NCI-H1436 (cell line): ENCODE measurements at regions not wholly inside any gene's neighbourhood (a gene's known extent, or its start where the extent isn't known, plus 50 kb on each side); places are given as distances from the start of the nearest gene placed in this dataset.

Source experiments
- DNase-seq: peaks from one replicate; lab custom pipeline; 2025; lab: John Stamatoyannopoulos, UW

GRCh38 chr5:117504305-117504704 lies 929.7 kb upstream of the SEMA6A start:
- DNase-seq: no peak

- no peak for DNase-seq
These were observed 923.0 kb upstream of the SEMA6A start for GRCh38 chr5:117497601-117498000.

DNA sequence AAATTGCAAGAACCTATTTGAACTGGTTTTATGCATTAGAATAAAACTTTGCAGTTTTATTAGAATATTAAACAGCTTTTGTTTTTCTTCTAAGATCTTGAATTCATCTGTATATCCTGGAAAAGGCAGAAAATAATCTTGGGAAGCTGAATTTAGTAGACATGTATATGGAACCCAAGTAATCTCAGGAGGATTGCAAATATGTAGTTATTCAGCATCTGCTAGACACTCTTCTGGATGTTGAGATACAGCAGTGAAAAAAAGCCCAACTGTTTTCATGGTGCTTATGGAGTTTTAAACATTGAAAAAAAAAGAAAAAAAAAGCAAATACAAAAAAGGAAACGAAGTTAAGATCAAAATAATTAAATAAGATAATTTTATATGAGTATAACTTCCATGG lies 922.2 kb upstream of the SEMA6A start:
- no peak for DNase-seq

DNA sequence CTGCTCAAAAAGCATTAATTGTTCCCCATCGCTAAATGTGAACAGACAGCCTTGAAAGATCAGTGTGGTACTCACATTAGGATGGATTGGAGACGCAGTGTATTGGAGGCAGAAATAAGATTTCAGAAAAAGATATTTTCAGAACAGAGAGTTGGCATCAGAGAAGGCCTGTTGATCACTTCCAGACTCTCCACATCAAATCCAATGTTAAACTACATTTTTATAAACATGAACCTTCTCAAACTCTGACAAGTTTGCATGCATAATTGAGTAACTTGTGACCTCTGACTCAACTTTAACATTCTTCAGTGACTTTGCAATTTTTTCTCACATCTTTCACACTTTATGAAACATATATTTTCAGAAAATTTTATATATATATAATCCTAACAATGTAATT lies 919.6 kb upstream of the SEMA6A start:
- DNase-seq: no peak

DNA sequence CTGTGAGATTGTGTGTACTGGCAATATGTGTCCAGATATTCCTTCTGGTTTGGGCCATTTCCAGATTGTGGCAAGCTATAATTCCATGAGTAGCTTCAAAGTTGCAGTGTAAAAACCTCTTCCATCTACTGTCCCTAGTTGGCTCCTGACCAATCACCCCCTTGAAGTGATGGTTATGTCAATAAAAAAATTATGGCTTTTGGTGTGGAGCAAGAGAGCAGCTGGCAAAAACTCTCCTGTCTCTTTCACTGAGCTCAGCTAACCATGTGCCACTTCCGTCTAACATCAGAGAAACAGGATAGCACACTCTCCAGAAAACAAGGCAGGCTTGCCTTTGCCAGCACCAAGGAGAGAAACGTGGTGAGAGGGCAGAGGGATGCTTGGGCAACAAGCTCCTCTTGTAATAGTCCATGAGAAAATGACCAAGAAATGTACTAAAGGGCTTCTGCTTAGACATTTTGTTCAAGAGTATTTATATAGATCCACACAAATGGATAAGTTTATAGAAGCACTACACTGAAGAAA lies 914.4 kb upstream of the SEMA6A start:
- no peak for DNase-seq

DNA sequence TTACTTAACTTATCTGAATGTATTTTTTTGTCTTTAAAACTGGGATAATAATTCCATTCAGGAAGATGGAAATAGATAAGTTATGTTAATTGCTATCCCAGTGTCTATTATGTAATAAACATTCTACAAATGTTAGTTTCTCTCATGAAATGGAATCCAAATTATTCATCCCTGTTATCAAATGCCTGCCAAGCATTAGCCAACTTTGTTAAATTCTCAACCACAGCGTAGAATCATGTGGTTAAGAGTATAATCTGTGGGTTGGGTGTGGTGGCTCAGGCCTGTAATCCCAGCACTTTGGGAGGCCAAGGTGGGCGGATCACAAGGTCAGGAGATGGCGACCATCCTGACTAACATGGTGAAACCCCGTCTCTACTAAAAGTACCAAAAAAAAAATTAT lies 912.9 kb upstream of the SEMA6A start:
- DNase-seq: no peak

DNA sequence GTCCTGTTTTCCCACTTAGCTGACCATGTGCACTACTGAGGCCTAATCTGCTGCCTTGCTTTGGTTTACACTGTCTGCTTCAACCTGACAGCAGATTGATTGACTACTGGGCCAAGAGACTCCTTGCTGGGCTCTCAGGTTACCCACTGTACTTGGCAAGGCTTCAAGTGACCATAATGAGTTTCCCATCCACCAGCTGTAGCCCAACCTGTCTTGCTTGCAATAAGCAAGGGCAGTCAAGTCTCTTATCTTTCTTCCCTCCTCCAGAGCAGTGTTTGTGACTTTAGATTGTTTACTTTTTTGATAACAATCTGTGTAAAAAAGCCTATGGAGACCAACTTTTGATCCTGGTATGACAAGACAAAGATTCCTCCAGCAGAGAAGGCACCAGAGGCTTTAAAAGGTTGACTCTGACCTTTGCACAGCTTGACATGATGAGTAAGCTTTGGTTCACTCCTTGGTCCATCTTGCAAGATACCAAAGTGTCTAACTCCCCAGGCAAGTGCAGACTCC lies 912.3 kb upstream of the SEMA6A start:
- no peak for DNase-seq

DNA sequence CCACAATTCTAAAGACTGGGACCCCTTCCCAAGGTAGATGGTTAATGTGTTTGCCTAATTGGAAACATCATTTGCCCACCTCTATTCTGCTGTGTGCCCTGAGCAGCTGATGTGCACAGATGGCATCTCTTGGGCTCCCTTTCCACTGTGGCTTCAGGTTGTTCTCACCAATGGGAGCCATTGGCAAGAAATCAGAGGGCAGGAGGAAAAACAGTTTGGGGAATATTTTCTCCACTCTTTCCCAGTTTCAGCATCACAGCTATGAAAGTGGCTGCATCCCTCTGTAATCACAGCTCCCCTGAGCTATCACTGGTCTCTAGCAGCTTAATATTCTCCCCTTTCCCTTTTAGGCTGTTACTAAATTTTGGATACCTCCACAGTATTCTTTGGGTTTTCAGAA lies 911.6 kb upstream of the SEMA6A start:
- DNase-seq: no peak

- DNase-seq: no peak
These were observed 901.3 kb upstream of the SEMA6A start for GRCh38 chr5:117475919-117476318.

- no peak for DNase-seq
These were observed 898.5 kb upstream of the SEMA6A start for GRCh38 chr5:117473165-117473564.

DNA sequence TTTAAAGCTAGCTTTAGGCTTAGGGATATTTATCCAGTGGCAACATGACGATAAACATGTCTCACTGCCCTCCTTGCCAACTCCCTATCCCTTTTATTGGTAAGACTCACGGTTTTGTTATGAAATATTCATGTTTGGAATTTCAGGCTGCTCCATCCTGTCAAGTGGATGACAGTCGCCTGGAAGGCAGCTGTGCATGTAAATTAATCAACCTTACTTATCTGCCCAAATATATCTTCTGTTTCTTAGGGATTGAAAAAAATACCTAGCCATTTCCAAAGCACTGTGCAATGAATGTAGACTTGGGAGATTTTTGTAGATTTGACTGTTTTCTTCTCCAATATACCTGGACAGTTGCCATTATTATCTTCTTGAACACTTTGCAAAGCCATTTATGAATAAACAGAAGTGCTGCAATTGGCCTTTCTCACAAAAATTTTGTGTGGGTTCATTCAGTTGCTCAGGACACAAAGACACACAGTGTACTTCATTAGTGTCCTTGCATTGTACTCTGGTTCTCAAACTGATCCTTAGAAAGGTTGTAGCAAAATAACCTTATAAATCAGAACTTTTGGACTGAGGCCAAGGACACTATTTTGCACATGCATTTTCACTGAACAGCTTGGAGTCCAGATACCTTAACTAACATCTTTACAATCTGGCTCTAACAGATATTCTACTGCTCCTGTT lies 889.4 kb upstream of the SEMA6A start:
- no peak for DNase-seq

GRCh38 chr5:117461966-117462365 lies 887.3 kb upstream of the SEMA6A start:
- DNase-seq: no peak

DNA sequence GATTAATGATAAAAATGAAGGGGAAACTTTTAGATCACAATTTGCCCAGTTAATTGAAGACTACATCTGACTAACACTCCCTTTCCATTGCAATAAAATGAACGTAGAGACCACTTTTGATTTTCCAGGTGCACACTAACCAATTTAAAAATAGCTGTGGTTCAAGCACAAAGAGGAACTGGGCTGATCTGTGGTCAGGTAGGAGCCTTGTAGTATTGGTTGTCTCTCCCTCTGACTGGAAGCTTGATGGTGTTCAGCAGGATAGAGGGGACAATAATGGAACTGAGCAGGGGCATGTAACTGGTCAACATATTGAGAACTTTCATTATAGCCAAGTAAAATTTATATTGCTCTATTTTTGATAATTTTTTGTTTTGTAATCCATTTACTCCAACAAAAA lies 886.8 kb upstream of the SEMA6A start:
- no peak for DNase-seq

GRCh38 chr5:117457656-117458055 lies 883.0 kb upstream of the SEMA6A start:
- no peak for DNase-seq

- no peak for DNase-seq
These were observed 882.3 kb upstream of the SEMA6A start for GRCh38 chr5:117456866-117457470.

- peak; percentile 8 for DNase-seq
These were observed 880.9 kb upstream of the SEMA6A start for GRCh38 chr5:117455236-117456233.

- peak; percentile 26 for DNase-seq
These were observed 880.1 kb upstream of the SEMA6A start for GRCh38 chr5:117454716-117455212.

- DNase-seq: no peak
These were observed 862.2 kb upstream of the SEMA6A start for GRCh38 chr5:117436846-117437245.

- no peak for DNase-seq
These were observed 860.6 kb upstream of the SEMA6A start for GRCh38 chr5:117435203-117435602.

DNA sequence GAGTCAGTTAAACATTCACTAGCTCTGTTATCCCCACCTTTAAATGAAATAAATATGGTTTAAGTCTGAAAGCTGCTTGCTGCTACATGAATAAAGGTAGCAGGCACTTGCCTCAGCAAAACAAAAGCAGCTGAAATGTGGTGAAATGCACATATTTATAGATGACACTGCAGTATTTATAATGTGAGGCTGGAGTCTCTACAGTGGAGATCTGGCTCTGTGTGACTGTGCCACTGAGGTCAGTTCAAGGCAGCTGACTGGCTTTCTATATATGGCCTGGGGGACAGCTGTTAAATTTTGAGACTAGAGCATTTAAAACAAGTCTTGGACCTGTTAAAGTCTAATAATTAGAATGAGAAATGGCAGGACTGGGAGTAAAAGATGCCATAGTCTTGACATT lies 859.6 kb upstream of the SEMA6A start:
- DNase-seq: no peak

DNA sequence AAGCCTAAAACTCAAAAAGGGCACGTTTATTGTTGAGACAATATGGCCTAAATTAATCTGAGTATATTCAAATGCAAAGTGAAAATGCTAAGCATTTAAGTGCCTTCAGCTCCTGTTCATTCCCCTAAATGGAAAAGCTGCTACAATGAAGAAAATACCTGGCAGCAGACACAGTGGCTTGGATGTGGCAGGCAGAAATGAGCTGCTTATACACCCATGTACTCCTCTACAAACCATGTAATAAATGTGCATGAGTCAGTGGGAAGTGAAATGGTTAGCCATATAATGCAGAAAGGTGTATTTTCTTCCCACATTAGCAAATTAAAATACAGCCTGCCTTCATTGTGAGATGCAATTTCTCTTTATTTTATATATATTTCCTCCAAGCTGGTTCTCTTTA lies 859.2 kb upstream of the SEMA6A start:
- no peak for DNase-seq

GRCh38 chr5:117431091-117431490 lies 856.5 kb upstream of the SEMA6A start:
- no peak for DNase-seq
